OCI-LY7 (cell line): ENCODE measurements at regions not wholly inside any gene's neighbourhood (a gene's known extent, or its start where the extent isn't known, plus 50 kb on each side); places are given as distances from the start of the nearest gene placed in this dataset.

Experiments
- BruUV-seq: library from RNA; stranded (reverse); fragments of 400-500 nt; replicated peaks from 2 replicates; lab custom pipeline; 2021; lab: Mats Ljungman, UMichigan
- CTCF ChIA-PET: fragments of 300-600 bp; sonication (Branson Sonifier 250); formaldehyde crosslinking; loops from one replicate; lab custom pipeline; 2022; ENCODE audit warnings: antibody characterized with exemption; ENCODE audit not compliant: unreplicated experiment; lab: Charles Lee
- POLR2A ChIA-PET: fragments of 300-600 bp; sonication (Branson Sonifier 250); formaldehyde crosslinking; loops from one replicate; lab custom pipeline; 2022; ENCODE audit warnings: antibody characterized with exemption; lab: Charles Lee
- DNase-seq: peaks from one replicate; pipeline ENCODE4 v3.0.0-alpha.2; 2015; ENCODE audit warnings: low spot score
- H2AFZ ChIP-seq: fragments of 200-600 bp; sonication (generic), shearing (Covaris generic); 2 replicates; pipeline ENCODE4 v1.6.1; 2014; ENCODE audit warnings: mild to moderate bottlenecking, antibody characterized with exemption, low read length, moderate library complexity
- H3K27ac ChIP-seq: fragments of 200-600 bp; sonication (generic); 2 replicates; pipeline ENCODE4 v1.5.1; 2014; ENCODE audit warnings: mixed run types, low read depth, mild to moderate bottlenecking, moderate library complexity, low read length, inconsistent platforms; ENCODE audit not compliant: poor library complexity, severe bottlenecking
- H3K36me3 ChIP-seq: fragments of 200-600 bp; sonication (generic); 2 replicates; pipeline ENCODE4 v1.6.1; 2014; ENCODE audit warnings: mild to moderate bottlenecking, antibody characterized with exemption, low read length, moderate library complexity, mixed read lengths; ENCODE audit not compliant: insufficient read depth
- H3K4me1 ChIP-seq: fragments of 200-600 bp; sonication (generic); 2 replicates; pipeline ENCODE4 v1.5.1; 2014; ENCODE audit warnings: mild to moderate bottlenecking, low read length; ENCODE audit not compliant: insufficient read depth, poor library complexity, severe bottlenecking
- H3K4me2 ChIP-seq: fragments of 200-600 bp; sonication (generic); 2 replicates; pipeline ENCODE4 v1.6.1; 2014; ENCODE audit warnings: mild to moderate bottlenecking, low read length
- H3K4me3 ChIP-seq: fragments of 200-600 bp; sonication (generic); 2 replicates; pipeline ENCODE4 v1.5.1; 2014; ENCODE audit warnings: mild to moderate bottlenecking, low read depth, low read length; ENCODE audit not compliant: poor library complexity, severe bottlenecking
- H3K79me2 ChIP-seq: fragments of 200-600 bp; sonication (generic); 2 replicates; pipeline ENCODE4 v1.6.1; 2016; ENCODE audit warnings: low read depth, mild to moderate bottlenecking, low read length, moderate library complexity, mixed read lengths; ENCODE audit not compliant: insufficient read depth
- H3K9me2 ChIP-seq: fragments of 200-600 bp; sonication (generic); 2 replicates; pipeline ENCODE4 v1.6.1; 2016; ENCODE audit warnings: mild to moderate bottlenecking, low read length, mixed read lengths; ENCODE audit not compliant: insufficient read depth
- H3K9me3 ChIP-seq: fragments of 200-600 bp; sonication (generic); 2 replicates; pipeline ENCODE4 v1.6.1; 2014; ENCODE audit warnings: mild to moderate bottlenecking, mixed run types, low read length, mixed read lengths
- H4K20me1 ChIP-seq: fragments of 200-600 bp; sonication (generic); 2 replicates; pipeline ENCODE4 v1.6.1; 2014; ENCODE audit warnings: mild to moderate bottlenecking, antibody characterized with exemption, low read length, moderate library complexity, mixed read lengths; ENCODE audit not compliant: insufficient read depth
- EZH2phosphoT487 ChIP-seq: fragments of 200-600 bp; sonication (generic); IDR thresholded peaks from 2 replicates; pipeline ENCODE4 v1.6.1; 2018; ENCODE audit warnings: low read depth, borderline replicate concordance, mild to moderate bottlenecking, mixed run types, antibody characterized with exemption, low read length, moderate library complexity, mixed read lengths
- intact Hi-C: fragments of 100-400 bp; cut with micrococcal nuclease; formaldehyde crosslinking; loops from one replicate; pipeline ENCODE4 v1.10.0; 2022; ENCODE audit not compliant: unreplicated experiment
- TF ChIP-seq, protein P1 (sequence below): fragments of 200-600 bp; sonication (generic); conservative IDR thresholded peaks from 2 replicates; pipeline ENCODE4 v1.5.1; 2014; ENCODE audit warnings: mild to moderate bottlenecking, antibody characterized with exemption, low read length, moderate library complexity, mixed read lengths

DNA sequence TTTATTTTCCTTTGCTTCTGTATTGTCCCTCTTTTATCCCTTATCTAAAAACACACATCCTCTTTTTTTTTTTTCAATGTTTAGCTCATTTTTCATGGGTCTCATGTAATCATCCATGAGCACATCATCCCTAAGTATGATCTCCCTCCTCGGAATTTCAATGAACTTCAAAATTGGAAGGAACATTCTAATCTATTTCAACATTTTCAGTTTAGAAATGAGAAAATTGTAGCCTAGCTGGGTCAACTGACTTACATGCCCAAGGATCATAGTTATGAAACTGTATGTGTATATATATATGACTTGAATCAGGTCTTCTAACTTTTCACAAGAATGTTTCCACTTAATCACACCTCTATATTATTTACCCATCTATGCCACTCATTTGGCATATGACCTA lies 77.7 kb downstream of the TUSC1 start:
- Histone ChIP-seq H3K4me2 (no peak overlapping the region), H3K27ac (no peak overlapping the region), H3K79me2 (no peaks in the 10 kb centered on the region), H3K4me1 (no peaks in the 10 kb centered on the region), H3K4me3 (no peak overlapping the region), H3K36me3 (no peaks in the 10 kb centered on the region), H3K9me3 (no peaks in the 10 kb centered on the region), H2AFZ (no peak overlapping the region), H3K9me2 (no peaks in the 10 kb centered on the region), H4K20me1 (no peaks in the 10 kb centered on the region)
- POLR2A ChIA-PET, result no interaction called here
- CTCF ChIA-PET, result no interaction called here
- TF ChIP-seq, protein P1, sequence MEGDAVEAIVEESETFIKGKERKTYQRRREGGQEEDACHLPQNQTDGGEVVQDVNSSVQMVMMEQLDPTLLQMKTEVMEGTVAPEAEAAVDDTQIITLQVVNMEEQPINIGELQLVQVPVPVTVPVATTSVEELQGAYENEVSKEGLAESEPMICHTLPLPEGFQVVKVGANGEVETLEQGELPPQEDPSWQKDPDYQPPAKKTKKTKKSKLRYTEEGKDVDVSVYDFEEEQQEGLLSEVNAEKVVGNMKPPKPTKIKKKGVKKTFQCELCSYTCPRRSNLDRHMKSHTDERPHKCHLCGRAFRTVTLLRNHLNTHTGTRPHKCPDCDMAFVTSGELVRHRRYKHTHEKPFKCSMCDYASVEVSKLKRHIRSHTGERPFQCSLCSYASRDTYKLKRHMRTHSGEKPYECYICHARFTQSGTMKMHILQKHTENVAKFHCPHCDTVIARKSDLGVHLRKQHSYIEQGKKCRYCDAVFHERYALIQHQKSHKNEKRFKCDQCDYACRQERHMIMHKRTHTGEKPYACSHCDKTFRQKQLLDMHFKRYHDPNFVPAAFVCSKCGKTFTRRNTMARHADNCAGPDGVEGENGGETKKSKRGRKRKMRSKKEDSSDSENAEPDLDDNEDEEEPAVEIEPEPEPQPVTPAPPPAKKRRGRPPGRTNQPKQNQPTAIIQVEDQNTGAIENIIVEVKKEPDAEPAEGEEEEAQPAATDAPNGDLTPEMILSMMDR, result no peak
- TF ChIP-seq EZH2phosphoT487, result no peak
- no peak for DNase-seq
- intact Hi-C loops, result no loop called here
- no TSS peak for BruUV-seq

DNA sequence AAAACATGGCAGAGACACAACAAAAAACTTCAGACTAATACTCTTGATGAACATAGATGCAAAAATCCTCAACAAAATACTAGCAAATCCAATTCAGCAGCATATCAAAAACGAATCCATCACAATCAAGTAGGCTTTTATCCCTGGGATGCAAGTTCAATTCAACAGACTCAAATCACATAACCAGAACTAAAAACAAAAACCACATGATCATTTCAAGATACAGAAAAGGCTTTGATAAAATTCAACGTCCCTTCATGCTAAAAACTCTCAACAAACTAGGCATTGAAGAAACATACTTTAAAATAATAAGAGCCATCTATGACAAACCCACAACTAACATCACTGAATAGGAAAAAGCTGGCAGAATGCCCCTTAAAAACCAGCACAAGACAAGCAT lies 93.6 kb downstream of the TUSC1 start:
- Histone ChIP-seq H3K9me3 (no peaks in the 10 kb centered on the region), H3K4me2 (no peak overlapping the region), H3K36me3 (no peaks in the 10 kb centered on the region), H3K27ac (no peak overlapping the region), H3K9me2 (no peaks in the 10 kb centered on the region), H2AFZ (no peak overlapping the region), H3K4me3 (no peak overlapping the region), H3K4me1 (no peaks in the 10 kb centered on the region), H3K79me2 (no peaks in the 10 kb centered on the region), H4K20me1 (no peaks in the 10 kb centered on the region)
- no peak for DNase-seq
- CTCF ChIA-PET, result no interaction called here
- no TSS peak for BruUV-seq
- TF ChIP-seq, protein P1, result no peak
- TF ChIP-seq EZH2phosphoT487, result no peak
- intact Hi-C loops, result no loop called here
- POLR2A ChIA-PET, result interaction anchor here (0.7 kb wide), 1 partner anchor 25 kb away, joined by 4 read pairs; no protein-coding TSS in a partner anchor

DNA sequence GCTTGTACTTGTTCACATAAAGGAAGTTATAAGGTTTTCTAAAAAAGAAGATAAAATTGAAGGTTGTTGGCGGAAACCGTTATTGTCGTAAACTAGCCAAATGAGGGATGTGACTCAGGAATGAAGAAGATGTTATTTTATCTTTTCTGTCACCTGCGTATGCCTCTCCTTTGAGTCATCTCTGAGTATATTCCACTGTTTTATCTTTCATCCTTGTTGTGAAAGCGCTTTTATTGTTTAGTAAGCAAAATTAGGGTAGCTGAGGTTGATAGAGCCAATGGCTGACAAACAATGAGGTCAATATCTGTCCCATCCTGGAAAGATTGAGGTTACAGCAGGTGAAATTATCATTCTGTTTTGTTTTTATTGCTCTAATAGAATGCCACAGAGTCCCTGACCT lies 105.0 kb downstream of the TUSC1 start:
- TF ChIP-seq, protein P1, result no peak
- TF ChIP-seq EZH2phosphoT487, result no peak
- POLR2A ChIA-PET, result no interaction called here
- no peak overlapping the region for H3K4me2 ChIP-seq

More for the DNA sequence above, 105.0 kb downstream of the TUSC1 start:
- DNase-seq, result no peak
- no TSS peak for BruUV-seq
- no peak overlapping the region for H3K27ac ChIP-seq
- no peaks in the 10 kb centered on the region for H3K9me3 ChIP-seq
- no peak overlapping the region for H3K4me3 ChIP-seq
- intact Hi-C loops, result no loop called here
- no peaks in the 10 kb centered on the region for H3K79me2 ChIP-seq
- no peaks in the 10 kb centered on the region for H3K36me3 ChIP-seq
- no peak overlapping the region for H2AFZ ChIP-seq
- CTCF ChIA-PET, result no interaction called here
- no peaks in the 10 kb centered on the region for H4K20me1 ChIP-seq
- no peaks in the 10 kb centered on the region for H3K4me1 ChIP-seq
- no peaks in the 10 kb centered on the region for H3K9me2 ChIP-seq
